Ovary (tissue), 3 donors: ENCODE measurements at regions not wholly inside any gene's neighbourhood (a gene's known extent, or its start where the extent isn't known, plus 50 kb on each side); places are given as distances from the start of the nearest gene placed in this dataset.

ENCODE experiments used
- EP300 ChIP-seq: sonication (generic); formaldehyde crosslinking; IDR thresholded peaks from one replicate; pipeline ENCODE4 v1.6.1; 2017; ENCODE audit warnings: antibody characterized with exemption
- TF ChIP-seq, protein P1 (sequence below), 3 donors: fragments of 450-650 bp in 2 of 3; fragments of 200-600 bp in 1 of 3; IDR thresholded peaks; one replicate each; pipeline versions ENCODE4 v1.5.1 to v1.8.0; 2016 to 2022; ENCODE audit warnings: antibody characterized with exemption in 3 of 3, mild to moderate bottlenecking in 1 of 3
- donor health status: DM: no; HTN: no; CAD: no.

DNA sequence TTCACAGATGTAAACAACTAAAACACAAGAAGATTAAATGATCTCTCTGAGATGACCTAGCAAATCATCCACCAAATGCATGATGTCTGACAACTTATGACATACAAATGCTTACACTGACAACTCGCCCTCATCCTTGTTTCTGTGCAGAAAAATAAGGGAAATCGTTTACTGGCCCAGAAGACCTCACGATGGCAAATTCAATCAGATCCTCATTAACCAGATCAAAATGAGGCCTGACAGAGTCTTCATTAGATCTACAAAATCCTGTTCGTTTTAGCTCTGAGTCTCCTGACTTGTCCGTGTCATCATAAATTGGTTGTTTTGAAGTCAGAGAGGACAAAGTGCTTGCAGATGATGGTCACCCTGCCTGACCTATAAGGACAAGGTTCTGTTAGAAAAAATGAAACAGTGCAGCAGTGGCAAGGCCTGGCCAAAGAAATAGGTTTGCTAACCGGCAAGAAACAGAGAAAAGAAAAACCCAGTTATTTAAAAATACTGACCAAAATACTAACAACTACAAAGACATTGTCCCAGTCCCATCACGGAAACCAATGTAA is 109.5 kb downstream of the BTG1 start:
- TF ChIP-seq, protein P1, sequence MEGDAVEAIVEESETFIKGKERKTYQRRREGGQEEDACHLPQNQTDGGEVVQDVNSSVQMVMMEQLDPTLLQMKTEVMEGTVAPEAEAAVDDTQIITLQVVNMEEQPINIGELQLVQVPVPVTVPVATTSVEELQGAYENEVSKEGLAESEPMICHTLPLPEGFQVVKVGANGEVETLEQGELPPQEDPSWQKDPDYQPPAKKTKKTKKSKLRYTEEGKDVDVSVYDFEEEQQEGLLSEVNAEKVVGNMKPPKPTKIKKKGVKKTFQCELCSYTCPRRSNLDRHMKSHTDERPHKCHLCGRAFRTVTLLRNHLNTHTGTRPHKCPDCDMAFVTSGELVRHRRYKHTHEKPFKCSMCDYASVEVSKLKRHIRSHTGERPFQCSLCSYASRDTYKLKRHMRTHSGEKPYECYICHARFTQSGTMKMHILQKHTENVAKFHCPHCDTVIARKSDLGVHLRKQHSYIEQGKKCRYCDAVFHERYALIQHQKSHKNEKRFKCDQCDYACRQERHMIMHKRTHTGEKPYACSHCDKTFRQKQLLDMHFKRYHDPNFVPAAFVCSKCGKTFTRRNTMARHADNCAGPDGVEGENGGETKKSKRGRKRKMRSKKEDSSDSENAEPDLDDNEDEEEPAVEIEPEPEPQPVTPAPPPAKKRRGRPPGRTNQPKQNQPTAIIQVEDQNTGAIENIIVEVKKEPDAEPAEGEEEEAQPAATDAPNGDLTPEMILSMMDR (IDR thresholded peaks at IDR 0.05) = no peak
- no peak for TF ChIP-seq EP300
